ENCODE measurements at regions not wholly inside any gene's neighbourhood (a gene's known extent, or its start where the extent isn't known, plus 50 kb on each side); places are given as distances from the start of the nearest gene placed in this dataset.

- DNase-seq (ENCODE audit: low read depth) = no peak
Observed at GRCh38 chr10:31606841-31607240, 287.8 kb downstream of the ZEB1 start.

DNA sequence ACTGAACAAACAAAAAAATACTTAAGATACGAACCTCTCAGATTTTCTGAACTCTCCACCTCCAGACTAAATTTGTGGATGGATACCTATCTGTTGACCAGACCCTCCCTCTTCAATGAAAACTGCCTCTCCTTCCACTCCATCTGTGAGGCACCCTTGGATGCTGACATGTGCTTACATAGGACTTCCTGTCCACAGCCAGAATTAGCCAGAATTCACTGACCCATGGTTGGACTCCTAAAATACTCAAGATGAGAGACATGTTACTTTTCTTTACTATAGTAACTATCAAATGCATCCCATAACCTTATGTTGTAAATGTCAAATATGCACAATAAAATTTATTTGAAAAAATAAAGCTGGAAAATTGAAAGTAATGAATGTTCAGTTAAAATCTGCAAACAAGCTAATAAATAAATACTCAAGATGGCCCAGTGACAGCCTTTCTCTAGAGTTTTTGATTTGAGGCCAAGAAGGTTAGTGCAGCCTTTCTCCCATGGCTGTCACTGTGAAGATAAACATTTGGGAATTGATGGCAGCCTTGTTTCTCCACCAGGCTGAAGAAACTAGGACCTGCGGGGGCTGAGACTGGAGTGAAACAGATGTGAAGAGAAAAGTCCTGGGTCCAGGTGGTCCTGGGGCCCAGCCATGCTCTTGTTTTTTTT, 287.0 kb downstream of the ZEB1 start:
- no peak for DNase-seq (ENCODE audit: low read depth)

GRCh38 chr10:31605426-31605825, 286.4 kb downstream of the ZEB1 start:
- no peak for DNase-seq (ENCODE audit: low read depth)

- no peak for DNase-seq (ENCODE audit: low read depth)
Observed at GRCh38 chr10:31604646-31605170, 285.7 kb downstream of the ZEB1 start.

DNA sequence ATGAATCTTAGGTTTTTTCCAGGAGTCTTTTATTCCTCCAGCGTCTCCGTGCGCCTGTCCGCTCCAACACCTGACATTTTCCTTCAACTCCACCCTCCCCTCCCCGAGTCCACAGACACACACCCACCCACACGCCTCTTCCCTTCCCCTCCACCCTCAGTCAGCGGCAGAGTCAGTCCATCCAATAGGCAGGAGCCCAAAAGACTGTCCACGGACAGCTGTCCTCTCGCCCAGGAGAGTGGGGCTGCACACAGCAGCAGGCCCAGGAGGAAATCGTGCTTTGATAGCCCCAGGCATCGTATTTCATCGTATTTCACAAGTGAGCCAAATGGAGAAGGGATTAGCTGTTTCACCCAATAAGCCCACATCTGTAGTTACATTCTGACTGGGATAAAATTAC, 285.1 kb downstream of the ZEB1 start:
- peak; percentile 67 for DNase-seq (ENCODE audit: low read depth)

GRCh38 chr10:31603235-31604087, 284.4 kb downstream of the ZEB1 start:
- peak; percentile 98 for DNase-seq (ENCODE audit: low read depth)

GRCh38 chr10:31602541-31603234, 283.7 kb downstream of the ZEB1 start:
- peak; percentile 84 for DNase-seq (ENCODE audit: low read depth)

DNA sequence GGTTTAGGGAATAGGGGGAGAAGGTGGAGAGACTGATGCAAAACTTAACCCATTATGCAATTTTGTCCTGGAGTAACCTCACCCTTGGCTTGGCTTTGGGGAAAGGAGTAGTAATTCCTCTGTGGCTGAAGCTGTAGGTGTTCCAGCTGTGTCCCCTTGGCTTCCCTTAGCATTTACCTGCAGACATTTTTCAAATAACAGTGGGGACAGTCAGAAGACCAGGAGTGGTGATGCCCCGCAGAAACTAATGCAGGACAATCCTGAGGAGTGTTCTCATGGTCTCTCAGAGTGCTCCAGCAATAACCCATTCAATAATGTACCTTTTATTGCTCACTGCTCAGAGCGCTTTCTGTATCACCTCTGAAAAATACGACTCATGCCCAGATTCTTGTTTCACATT, 282.1 kb downstream of the ZEB1 start:
- DNase-seq (ENCODE audit: low read depth) = no peak

DNA sequence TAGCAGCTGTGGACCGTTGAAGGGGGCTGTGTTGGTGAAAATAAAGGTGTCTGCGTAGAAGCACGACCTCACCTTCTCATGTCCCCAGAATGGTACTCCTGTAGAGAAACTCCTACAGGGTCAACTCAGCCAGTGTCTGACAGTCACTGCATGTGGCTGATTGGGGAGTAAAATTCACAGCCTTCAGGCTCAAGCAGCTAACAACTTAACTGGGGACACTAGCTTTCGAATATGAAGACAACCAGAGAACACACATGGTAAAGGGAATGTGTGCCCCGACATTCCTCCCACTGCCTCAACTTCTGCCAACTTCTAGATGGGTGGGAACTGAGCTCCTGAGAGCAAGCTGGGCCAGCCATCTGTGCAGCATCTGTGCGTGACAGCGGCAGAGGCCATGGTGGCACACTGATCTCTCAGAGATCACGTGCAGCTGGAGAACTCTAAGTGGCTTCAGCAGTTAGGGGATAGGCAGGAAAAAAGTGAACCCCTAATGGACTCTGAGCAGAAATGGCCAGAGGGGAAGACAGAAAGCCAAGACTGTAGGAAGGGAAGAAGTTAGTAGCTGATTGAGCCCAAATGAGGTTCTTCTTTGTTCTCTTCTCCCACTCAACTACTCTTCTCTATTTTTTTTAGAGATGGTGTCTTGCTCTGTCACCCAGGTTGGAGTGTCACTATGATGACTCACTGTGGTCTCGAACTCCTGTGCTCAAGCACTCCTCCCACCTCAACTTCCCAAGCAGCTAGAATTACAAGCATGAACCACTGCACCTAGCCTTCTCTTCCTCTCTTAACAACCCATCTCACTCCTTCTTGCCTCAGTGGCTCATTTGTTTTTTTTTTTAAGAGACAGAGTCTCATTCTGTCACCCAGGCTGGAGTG, 280.8 kb downstream of the ZEB1 start:
- no peak for DNase-seq (ENCODE audit: low read depth)

DNA sequence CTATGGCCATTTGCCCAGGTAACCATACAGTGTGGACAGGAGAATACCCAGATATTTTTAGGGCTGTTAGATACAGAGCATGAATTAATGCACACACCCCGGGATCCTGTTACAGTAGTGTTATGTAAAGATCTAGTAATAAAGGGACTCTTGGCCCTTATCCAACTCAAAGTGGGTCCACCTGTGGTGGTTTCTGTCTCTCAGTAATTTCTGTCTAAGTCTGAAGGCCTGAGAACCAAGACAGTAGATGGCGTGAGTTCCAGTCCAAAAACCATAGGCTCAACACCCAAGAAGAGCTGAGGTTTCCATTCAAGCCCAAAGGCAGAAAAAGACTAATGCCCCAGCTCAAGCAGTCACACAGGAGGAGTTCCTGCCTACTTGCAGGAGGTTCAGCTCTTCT, 277.7 kb downstream of the ZEB1 start:
- DNase-seq (ENCODE audit: low read depth) = no peak

GRCh38 chr10:31595992-31596391, 277.0 kb downstream of the ZEB1 start:
- DNase-seq (ENCODE audit: low read depth) = no peak

- DNase-seq (ENCODE audit: low read depth) = no peak
Observed at GRCh38 chr10:31594347-31594873, 275.4 kb downstream of the ZEB1 start.

DNA sequence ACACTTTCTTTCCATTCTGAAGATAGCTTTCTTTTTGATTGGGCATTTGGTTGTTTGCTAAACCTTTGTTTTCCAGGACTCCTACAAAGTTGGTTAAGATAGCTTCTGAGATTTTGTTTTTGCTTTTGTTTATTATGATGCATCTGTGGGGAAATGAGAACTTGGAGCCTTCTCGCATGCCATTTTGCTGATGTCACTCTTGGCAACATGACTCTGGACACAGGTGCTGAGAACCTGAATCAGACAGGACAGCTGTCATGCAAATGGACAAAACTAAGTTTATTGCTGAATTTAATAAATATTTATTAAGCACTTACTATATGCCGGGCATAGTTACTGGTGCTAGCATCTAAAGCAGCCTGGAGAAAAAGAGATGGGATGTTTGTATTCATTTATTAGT, 274.1 kb downstream of the ZEB1 start:
- peak; percentile 10 for DNase-seq (ENCODE audit: low read depth)

DNA sequence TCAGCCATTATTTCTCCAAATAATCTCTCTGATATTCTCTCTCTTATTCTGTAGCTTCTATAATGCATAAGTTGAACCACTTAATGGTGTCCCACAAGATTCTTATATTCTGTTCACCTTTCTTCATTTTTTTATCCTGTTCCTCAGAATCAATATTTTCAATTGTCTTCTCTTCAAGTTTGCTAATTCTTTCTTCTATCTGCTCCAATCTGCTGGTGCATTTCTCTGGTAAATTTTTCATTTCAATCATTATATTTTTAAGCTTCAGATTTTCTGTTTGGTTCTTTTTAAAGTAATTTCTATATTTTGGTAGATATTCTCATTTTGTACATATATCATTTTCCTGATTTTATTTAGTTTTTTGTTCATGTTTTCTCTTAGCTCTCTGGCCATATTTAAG, 272.6 kb downstream of the ZEB1 start:
- no peak for DNase-seq (ENCODE audit: low read depth)

DNA sequence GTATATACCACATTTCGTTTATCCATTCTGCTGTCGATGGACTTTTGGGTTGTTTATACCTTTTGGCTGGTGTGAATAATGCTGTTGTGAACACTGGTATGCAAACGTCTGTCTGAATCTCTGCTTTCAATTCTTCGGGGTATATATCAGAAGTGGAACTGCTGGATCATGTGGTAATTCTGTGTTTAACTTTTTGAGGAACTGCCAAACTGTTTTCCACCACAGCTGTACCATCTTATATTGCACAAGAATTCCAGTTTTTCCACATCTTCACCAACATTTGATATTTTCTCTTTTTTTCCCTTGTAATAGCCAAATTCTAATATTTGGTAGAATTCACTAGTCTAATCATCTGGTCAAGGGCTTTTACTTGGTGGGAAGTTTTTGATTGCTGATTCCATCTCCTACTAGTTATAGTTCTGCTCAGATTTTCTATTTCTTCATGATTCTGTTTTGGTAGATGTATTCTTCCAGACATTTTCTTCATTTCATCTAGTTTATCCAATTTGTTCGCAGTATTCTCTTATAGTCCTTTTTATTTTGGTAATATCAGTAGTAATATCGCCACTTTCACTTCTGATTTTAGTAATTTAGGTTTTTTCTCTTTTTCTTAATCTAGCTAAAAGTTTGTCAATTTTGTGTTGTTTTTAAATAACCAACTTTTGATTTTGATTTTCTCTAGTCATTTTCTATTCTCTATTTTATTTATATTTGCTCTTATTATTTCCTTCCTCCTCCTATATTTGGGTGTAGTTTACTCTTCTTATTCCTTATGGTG, 271.2 kb downstream of the ZEB1 start:
- DNase-seq (ENCODE audit: low read depth) = no peak

DNA sequence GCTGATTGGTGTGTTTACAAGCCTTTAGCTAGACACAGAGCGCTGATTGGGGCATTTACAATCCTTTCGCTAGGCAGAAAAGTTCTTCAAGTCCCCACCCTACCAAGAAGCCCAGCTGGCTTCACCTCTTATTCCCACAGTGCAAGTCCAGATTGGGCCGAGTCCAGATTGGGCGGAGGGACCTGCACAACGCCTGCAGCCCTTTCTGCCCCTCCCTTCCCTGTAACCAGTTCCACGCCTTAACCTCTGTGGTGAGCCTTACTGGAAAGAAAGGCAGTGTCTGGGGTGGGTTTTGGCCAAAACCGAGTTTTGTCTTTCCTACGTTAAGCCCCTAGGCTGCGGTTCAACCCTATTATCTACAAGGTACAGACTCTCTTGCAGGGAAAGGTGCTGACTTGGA, 268.7 kb downstream of the ZEB1 start:
- DNase-seq (ENCODE audit: low read depth) = no peak

GRCh38 chr10:31586723-31587638, 268.0 kb downstream of the ZEB1 start:
- no peak for DNase-seq (ENCODE audit: low read depth)

- no peak for DNase-seq (ENCODE audit: low read depth)
Observed at GRCh38 chr10:31584876-31585275, 265.9 kb downstream of the ZEB1 start.

DNA sequence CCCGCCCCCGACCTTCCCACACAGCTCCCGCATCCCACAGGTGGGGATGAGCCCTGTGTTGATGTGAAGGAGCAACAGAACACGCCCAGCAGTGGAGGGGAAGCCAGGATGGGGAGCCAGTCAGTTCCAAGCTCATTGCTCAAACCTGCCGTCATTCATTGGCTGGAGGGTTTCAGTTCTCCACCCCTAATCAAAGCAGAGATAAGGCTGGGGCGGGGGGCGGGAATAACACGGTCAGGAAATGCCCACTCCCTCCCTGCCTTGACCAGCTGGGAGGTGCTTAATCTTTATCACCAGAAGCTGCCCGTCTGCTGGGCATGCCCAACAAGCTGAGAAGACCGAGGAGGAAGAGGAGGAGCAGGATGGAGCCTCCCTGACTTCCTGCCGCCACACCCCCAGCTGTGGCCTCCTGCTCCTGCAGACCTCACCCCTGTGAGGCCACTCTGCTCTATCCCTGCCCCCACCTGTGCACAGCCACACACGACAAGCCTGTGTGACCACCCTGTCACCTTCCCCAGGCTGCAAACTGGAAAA, 265.1 kb downstream of the ZEB1 start:
- DNase-seq (ENCODE audit: low read depth) = no peak

Measured in ELR (cell line).